DOHH2 (cell line): ENCODE measurements at regions not wholly inside any gene's neighbourhood (a gene's known extent, or its start where the extent isn't known, plus 50 kb on each side); places are given as distances from the start of the nearest gene placed in this dataset.

Experiments
- H3F3A ChIP-seq: fragments of 200-600 bp; sonication (generic), shearing (Covaris generic); 2 replicates; pipeline ENCODE4 v1.6.0; 2016; ENCODE audit warnings: antibody characterized with exemption, mild to moderate bottlenecking; ENCODE audit not compliant: control insufficient read depth, insufficient read depth
- H3K27ac ChIP-seq: fragments of 200-600 bp; sonication (generic); 2 replicates; pipeline ENCODE4 v1.5.1; 2014; ENCODE audit warnings: low read depth, mild to moderate bottlenecking, low read length, moderate library complexity
- H3K27me3 ChIP-seq: fragments of 200-600 bp; sonication (generic); 2 replicates; pipeline ENCODE4 v1.6.1; 2014; ENCODE audit warnings: mild to moderate bottlenecking, low read length, mixed read lengths; ENCODE audit not compliant: control insufficient read depth
- H3K36me3 ChIP-seq: fragments of 200-600 bp; sonication (generic); 2 replicates; pipeline ENCODE4 v1.6.1; 2014; ENCODE audit warnings: mild to moderate bottlenecking, low read length, moderate library complexity, mixed read lengths; ENCODE audit not compliant: control insufficient read depth
- H3K4me1 ChIP-seq: fragments of 200-600 bp; sonication (generic); 2 replicates; pipeline ENCODE4 v1.6.1; 2014; ENCODE audit warnings: mild to moderate bottlenecking, low read length, mixed read lengths; ENCODE audit not compliant: control insufficient read depth
- H3K4me2 ChIP-seq: fragments of 200-600 bp; sonication (generic); 2 replicates; pipeline ENCODE4 v1.6.0; 2014; ENCODE audit warnings: mild to moderate bottlenecking, low read length, moderate library complexity
- H3K4me3 ChIP-seq: fragments of 200-600 bp; sonication (generic); 2 replicates; pipeline ENCODE4 v1.5.1; 2014; ENCODE audit warnings: mild to moderate bottlenecking, low read length, mixed read lengths
- H3K79me2 ChIP-seq: fragments of 200-600 bp; sonication (generic); 2 replicates; pipeline ENCODE4 v1.6.1; 2014; ENCODE audit warnings: mild to moderate bottlenecking, low read length, mixed read lengths; ENCODE audit not compliant: control insufficient read depth
- H3K9me2 ChIP-seq: fragments of 200-600 bp; sonication (generic); replicated peaks from 2 replicates; pipeline ENCODE4 v1.6.1; 2014; ENCODE audit warnings: mild to moderate bottlenecking, low read length, mixed read lengths; ENCODE audit not compliant: control insufficient read depth
- H3K9me3 ChIP-seq: fragments of 200-600 bp; sonication (generic); 2 replicates; pipeline ENCODE4 v1.6.1; 2014; ENCODE audit warnings: antibody characterized with exemption, low read length, mixed read lengths; ENCODE audit not compliant: control insufficient read depth, insufficient read depth
- H4K20me1 ChIP-seq: fragments of 200-600 bp; sonication (generic); 2 replicates; pipeline ENCODE4 v1.6.0; 2014; ENCODE audit warnings: low read depth, mild to moderate bottlenecking, antibody characterized with exemption, low read length, moderate library complexity; ENCODE audit not compliant: control insufficient read depth, insufficient read depth
- EZH2phosphoT487 ChIP-seq: fragments of 200-600 bp; sonication (generic); IDR thresholded peaks from 2 replicates; pipeline ENCODE4 v1.6.1; 2017; ENCODE audit warnings: borderline replicate concordance, mild to moderate bottlenecking, antibody characterized with exemption, low read length, moderate library complexity, mixed read lengths
- TF ChIP-seq, protein P1 (sequence below): fragments of 200-600 bp; sonication (generic); IDR thresholded peaks from one replicate; pipeline ENCODE4 v1.5.1; 2014; ENCODE audit warnings: antibody characterized with exemption, mild to moderate bottlenecking, low read depth, low read length; ENCODE audit not compliant: poor library complexity, severe bottlenecking

DNA sequence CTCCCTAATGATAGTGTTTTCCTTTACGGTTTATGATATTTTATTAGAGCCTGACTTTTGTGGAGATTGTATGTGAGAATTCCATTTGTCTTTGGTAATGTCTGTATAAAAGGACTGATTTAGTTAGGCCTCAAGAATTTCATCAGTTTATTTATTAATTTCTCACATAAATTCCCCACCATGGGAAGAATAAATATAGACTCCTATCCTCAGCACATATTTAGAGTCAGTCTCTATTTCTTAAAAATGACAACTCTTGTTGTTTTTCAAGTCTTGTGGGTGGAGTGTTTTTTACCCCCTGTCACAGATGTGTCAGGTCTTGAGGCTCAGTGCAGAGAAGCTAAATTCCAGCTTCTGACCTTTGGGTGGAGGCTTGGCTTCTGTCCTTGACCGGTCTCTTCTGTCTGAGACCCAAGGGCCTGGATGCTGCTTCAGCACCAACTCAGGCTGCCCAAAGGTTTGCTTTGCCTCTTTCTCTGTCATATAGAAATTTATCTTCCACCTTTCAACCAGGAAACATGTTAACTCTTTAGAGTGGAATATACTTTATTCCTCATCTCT, 117.3 kb upstream of the INHBA start:
- H3K4me2 ChIP-seq: no peak overlapping the region
- TF ChIP-seq, protein P1, sequence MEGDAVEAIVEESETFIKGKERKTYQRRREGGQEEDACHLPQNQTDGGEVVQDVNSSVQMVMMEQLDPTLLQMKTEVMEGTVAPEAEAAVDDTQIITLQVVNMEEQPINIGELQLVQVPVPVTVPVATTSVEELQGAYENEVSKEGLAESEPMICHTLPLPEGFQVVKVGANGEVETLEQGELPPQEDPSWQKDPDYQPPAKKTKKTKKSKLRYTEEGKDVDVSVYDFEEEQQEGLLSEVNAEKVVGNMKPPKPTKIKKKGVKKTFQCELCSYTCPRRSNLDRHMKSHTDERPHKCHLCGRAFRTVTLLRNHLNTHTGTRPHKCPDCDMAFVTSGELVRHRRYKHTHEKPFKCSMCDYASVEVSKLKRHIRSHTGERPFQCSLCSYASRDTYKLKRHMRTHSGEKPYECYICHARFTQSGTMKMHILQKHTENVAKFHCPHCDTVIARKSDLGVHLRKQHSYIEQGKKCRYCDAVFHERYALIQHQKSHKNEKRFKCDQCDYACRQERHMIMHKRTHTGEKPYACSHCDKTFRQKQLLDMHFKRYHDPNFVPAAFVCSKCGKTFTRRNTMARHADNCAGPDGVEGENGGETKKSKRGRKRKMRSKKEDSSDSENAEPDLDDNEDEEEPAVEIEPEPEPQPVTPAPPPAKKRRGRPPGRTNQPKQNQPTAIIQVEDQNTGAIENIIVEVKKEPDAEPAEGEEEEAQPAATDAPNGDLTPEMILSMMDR: no peak
- TF ChIP-seq EZH2phosphoT487: no peak
- no peaks in the 10 kb centered on the region for H3K27me3 ChIP-seq
- H3K27ac ChIP-seq: no peak overlapping the region
- no peaks in the 10 kb centered on the region for H3F3A ChIP-seq
- H3K79me2 ChIP-seq: no peaks in the 10 kb centered on the region
- no peaks in the 10 kb centered on the region for H4K20me1 ChIP-seq
- H3K36me3 ChIP-seq: no peaks in the 10 kb centered on the region
- H3K9me3 ChIP-seq: peaks cover 3% of the 10 kb centered on the region; the same call in 1 of the 2 replicates
- H3K4me1 ChIP-seq: peaks cover 5% of the 10 kb centered on the region
- no peak overlapping the region for H3K4me3 ChIP-seq
- no peaks in the 10 kb centered on the region for H3K9me2 ChIP-seq

DNA sequence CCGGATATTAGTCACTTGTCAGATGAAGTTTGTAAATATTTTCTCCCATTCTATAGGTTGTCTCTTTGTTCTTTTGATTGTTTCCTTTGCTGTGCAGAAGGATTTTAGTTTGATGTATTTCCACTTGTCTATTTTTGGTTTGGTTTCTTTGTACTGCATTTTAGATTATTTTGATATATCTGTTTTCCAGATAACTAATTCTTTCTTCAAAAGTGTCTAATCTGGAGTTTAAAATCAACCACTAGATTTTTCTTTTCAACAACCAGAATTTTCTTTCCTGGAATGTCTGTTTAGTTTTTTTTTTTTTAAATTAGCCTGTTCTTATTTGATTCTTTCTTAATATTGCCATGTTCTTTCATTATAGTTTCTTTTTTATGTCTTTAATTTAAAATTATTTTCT, 116.8 kb upstream of the INHBA start:
- Histone ChIP-seq H3K4me1 (peaks cover 5% of the 10 kb centered on the region), H3K9me3 (peaks cover 3% of the 10 kb centered on the region; the same call in 1 of the 2 replicates), H3K79me2 (no peaks in the 10 kb centered on the region), H3K27ac (no peak overlapping the region), H4K20me1 (no peaks in the 10 kb centered on the region), H3K9me2 (no peaks in the 10 kb centered on the region), H3K36me3 (no peaks in the 10 kb centered on the region), H3K4me3 (no peak overlapping the region), H3K4me2 (no peak overlapping the region), H3F3A (no peaks in the 10 kb centered on the region), H3K27me3 (no peaks in the 10 kb centered on the region)
- TF ChIP-seq, protein P1: no peak
- no peak for TF ChIP-seq EZH2phosphoT487

DNA sequence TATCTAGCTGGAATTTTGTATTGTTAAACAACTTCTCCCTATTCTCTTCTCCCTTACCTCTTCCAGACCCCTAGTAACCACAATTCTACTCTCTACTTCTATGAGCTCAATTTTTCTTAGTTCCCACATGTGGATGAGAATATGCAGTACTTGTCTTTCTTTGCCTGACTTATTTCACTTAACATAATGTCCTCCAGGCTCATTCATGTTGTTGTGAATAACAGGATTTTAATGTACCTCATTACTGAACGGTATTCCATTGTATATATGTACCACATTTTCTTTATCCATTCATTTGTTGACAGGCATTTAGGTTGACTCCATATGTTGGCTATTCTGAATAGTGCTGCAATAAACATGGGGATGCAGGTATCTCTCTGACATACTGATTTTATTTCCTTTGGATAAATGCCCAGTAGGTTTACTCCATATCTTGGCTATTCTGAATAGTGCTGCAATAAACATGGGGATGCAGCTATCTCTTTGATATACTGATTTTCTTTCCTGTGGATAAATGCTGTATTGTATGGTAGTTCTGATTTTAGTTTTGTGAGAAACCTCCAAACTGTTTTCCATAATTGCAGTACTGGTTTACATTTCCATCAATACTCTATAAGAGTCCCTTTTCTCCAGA, 116.0 kb upstream of the INHBA start:
- no peak overlapping the region for H3K4me2 ChIP-seq
- H4K20me1 ChIP-seq: no peaks in the 10 kb centered on the region

More for the DNA sequence above, 116.0 kb upstream of the INHBA start:
- H3K4me3 ChIP-seq: no peak overlapping the region
- H3K27ac ChIP-seq: no peak overlapping the region
- H3K4me1 ChIP-seq: peaks cover 5% of the 10 kb centered on the region
- no peaks in the 10 kb centered on the region for H3K36me3 ChIP-seq
- no peaks in the 10 kb centered on the region for H3K79me2 ChIP-seq
- no peak for TF ChIP-seq EZH2phosphoT487
- TF ChIP-seq, protein P1: no peak
- peaks cover 3% of the 10 kb centered on the region; the same call in 1 of the 2 replicates for H3K9me3 ChIP-seq
- no peaks in the 10 kb centered on the region for H3K27me3 ChIP-seq
- H3F3A ChIP-seq: no peaks in the 10 kb centered on the region
- H3K9me2 ChIP-seq: no peaks in the 10 kb centered on the region
